ENCODE measurements at regions not wholly inside any gene's neighbourhood (a gene's known extent, or its start where the extent isn't known, plus 50 kb on each side); places are given as distances from the start of the nearest gene placed in this dataset.

GRCh38 chr1:187621951-187622350 lies 793.2 kb downstream of the PLA2G4A start:
- TF ChIP-seq JUNB (IDR thresholded peaks at IDR 0.05): no peak
- no peak for TF ChIP-seq RCOR1 (IDR thresholded peaks at IDR 0.05; ENCODE audit: low read depth, low read length)
- TF ChIP-seq ATOH8 (CRISPR knock-in tag; IDR thresholded peaks at IDR 0.05; ENCODE audit: low read depth): no peak
- no peak for TF ChIP-seq RARB (CRISPR knock-in tag; IDR thresholded peaks at IDR 0.05)
- TF ChIP-seq RFX5 (IDR thresholded peaks at IDR 0.05): no peak
- TF ChIP-seq FOSB (CRISPR knock-in tag; IDR thresholded peaks at IDR 0.05): no peak
- TF ChIP-seq PBX3 (IDR thresholded peaks at IDR 0.05): no peak
- no peak for TF ChIP-seq HDAC2 (IDR thresholded peaks at IDR 0.05)
- ChIA-PET CTCF (no interaction called here), POLR2A (no interaction called here)
- DNase-seq (ENCODE audit: low read depth in 1 of 2, low spot score in 1 of 2) (no peak), ATAC-seq (no peak), FAIRE-seq (no peak)
- no peak overlapping the region for H3K4me3 ChIP-seq
- H3K4me2 ChIP-seq: no peak overlapping the region
- 23% methylated on average over 3 of the region's 3 CpGs for WGBS (ENCODE audit: missing lambda C conversion rate)
- H3K9me3 ChIP-seq: no peaks in the 10 kb centered on the region
- H3K27ac ChIP-seq: no peak overlapping the region
- H3K4me1 ChIP-seq: no peaks in the 10 kb centered on the region

- no peaks in the 10 kb centered on the region for H3K4me1 ChIP-seq
Observed at GRCh38 chr1:187622545-187622944, 793.8 kb downstream of the PLA2G4A start.

GRCh38 chr1:187624812-187625545 lies 796.2 kb downstream of the PLA2G4A start:
- Histone ChIP-seq H3K9me3 (no peaks in the 10 kb centered on the region), H3K27ac (no peak overlapping the region), H3K4me1 (no peaks in the 10 kb centered on the region), H3K4me3 (no peak overlapping the region), H3K4me2 (no peak overlapping the region)
- POLR2A ChIA-PET: no interaction called here
- ATAC-seq: no peak
- no peak for FAIRE-seq
- 79% methylated on average over 2 of the region's 2 CpGs for WGBS (ENCODE audit: missing lambda C conversion rate)
- TF ChIP-seq PBX3 (IDR thresholded peaks at IDR 0.05): no peak
- TF ChIP-seq ZC3H11A (IDR thresholded peaks at IDR 0.05): no peak
- no peak for TF ChIP-seq ATOH8 (CRISPR knock-in tag; IDR thresholded peaks at IDR 0.05; ENCODE audit: low read depth)
- TF ChIP-seq EP300 (IDR thresholded peaks at IDR 0.05): no peak
- TF ChIP-seq HES2 (IDR thresholded peaks at IDR 0.05): no peak
- no peak for TF ChIP-seq RCOR1 (IDR thresholded peaks at IDR 0.05; ENCODE audit: low read depth, low read length)
- no peak for TF ChIP-seq FOSL2 (IDR thresholded peaks at IDR 0.05)
- TF ChIP-seq FOSL2 (CRISPR knock-in tag; IDR thresholded peaks at IDR 0.05): no peak
- TF ChIP-seq POLR2A (IDR thresholded peaks at IDR 0.05; ENCODE audit: low read length): no peak
- TF ChIP-seq BHLHE40 (IDR thresholded peaks at IDR 0.05; ENCODE audit: low read depth, low read length): no peak
- no peak for TF ChIP-seq NPAS2 (CRISPR knock-in tag; IDR thresholded peaks at IDR 0.05; ENCODE audit: borderline replicate concordance)
- no peak for TF ChIP-seq KDM1A (IDR thresholded peaks at IDR 0.05; ENCODE audit: low read depth)
- TF ChIP-seq JUNB (IDR thresholded peaks at IDR 0.05): no peak
- no peak for TF ChIP-seq ZNF302 (CRISPR knock-in tag; IDR thresholded peaks at IDR 0.05)
- TF ChIP-seq ZFP36 (IDR thresholded peaks at IDR 0.05; ENCODE audit: borderline replicate concordance, partially characterized antibody): no peak
- no peak for TF ChIP-seq MAZ (IDR thresholded peaks at IDR 0.05; ENCODE audit: borderline replicate concordance, low read depth, low read length)
- no peak for TF ChIP-seq RARB (CRISPR knock-in tag; IDR thresholded peaks at IDR 0.05)
- no peak for TF ChIP-seq CHD2 (IDR thresholded peaks at IDR 0.05; ENCODE audit: low read length, partially characterized antibody)
- CTCF ChIA-PET: no interaction called here
- no peak for DNase-seq (ENCODE audit: low read depth in 1 of 2, low spot score in 1 of 2)

More at GRCh38 chr1:187622545-187622944, 793.8 kb downstream of the PLA2G4A start:
- no peak for DNase-seq (ENCODE audit: low read depth in 1 of 2, low spot score in 1 of 2)
- TF ChIP-seq ATOH8 (CRISPR knock-in tag; IDR thresholded peaks at IDR 0.05; ENCODE audit: low read depth) (no peak), SREBF2 (IDR thresholded peaks at IDR 0.05) (no peak), MYC (IDR thresholded peaks at IDR 0.05; ENCODE audit: borderline replicate concordance, low read length) (no peak), MAX (IDR thresholded peaks at IDR 0.05) (no peak), MAFK (IDR thresholded peaks at IDR 0.05; ENCODE audit: partially characterized antibody) (no peak), RARB (CRISPR knock-in tag; IDR thresholded peaks at IDR 0.05) (no peak), RNF2 (IDR thresholded peaks at IDR 0.05; ENCODE audit: borderline replicate concordance, low read depth) (no peak), CHD4 (IDR thresholded peaks at IDR 0.05; ENCODE audit: borderline replicate concordance) (no peak), NPAS2 (CRISPR knock-in tag; IDR thresholded peaks at IDR 0.05; ENCODE audit: borderline replicate concordance) (no peak)
- ChIA-PET POLR2A (no interaction called here), CTCF (no interaction called here)
- Histone ChIP-seq H3K4me2 (no peak overlapping the region), H3K9me3 (no peaks in the 10 kb centered on the region), H3K27ac (no peak overlapping the region), H3K4me3 (no peak overlapping the region)
- FAIRE-seq: no peak
- 2% methylated on average over 1 of the region's 1 CpG for WGBS (ENCODE audit: missing lambda C conversion rate)
- no peak for ATAC-seq

Measured in A549 (cell line).